Skin epidermis (tissue), 12 donors: ENCODE measurements at regions not wholly inside any gene's neighbourhood (a gene's known extent, or its start where the extent isn't known, plus 50 kb on each side); places are given as distances from the start of the nearest gene placed in this dataset.
"Not testable (repeated sequence)": the region's sequence is repeated elsewhere in the genome, so short reads cannot be mapped to it uniquely, and the experiment has no call there.

ENCODE experiments used
- H3K27ac ChIP-seq, 21 experiments: fragments of 200-600 bp; sonication (generic) in 11 of 21; one replicate each; pipeline ENCODE4 v1.5.0; 2020; ENCODE audit warnings: mild to moderate bottlenecking in 3 of 21, inconsistent platforms in 2 of 21, moderate library complexity in 2 of 21
- H3K4me3 ChIP-seq, 7 experiments: fragments of 200-600 bp; sonication (generic) in 2 of 7; one replicate each; pipeline ENCODE4 v1.5.0; 2020; ENCODE audit warnings: inconsistent platforms in 2 of 7, mild to moderate bottlenecking in 2 of 7, moderate library complexity in 1 of 7

GRCh38 chr2:237210297-237210696 lies 124.6 kb downstream of the COPS8 start:
- H3K4me3 ChIP-seq = no peak overlapping the region
- peak overlapping the region in 14 of 21 experiments; percentile 28 to 91 (median 75) for H3K27ac ChIP-seq

GRCh38 chr2:237210763-237211162 lies 125.1 kb downstream of the COPS8 start:
- peak overlapping the region in 14 of 21 experiments; percentile 28 to 91 (median 75) for H3K27ac ChIP-seq
- H3K4me3 ChIP-seq = no peak overlapping the region

GRCh38 chr2:237212356-237213279 lies 126.9 kb downstream of the COPS8 start:
- H3K4me3 ChIP-seq = not testable (repeated sequence)
- peak overlapping the region in 10 of 21 experiments; percentile 10 to 83 (median 55) for H3K27ac ChIP-seq

- Histone ChIP-seq H3K4me3 (no peak overlapping the region), H3K27ac (peak overlapping the region in 17 of 21 experiments; percentile 5 to 83 (median 49))
Observed at GRCh38 chr2:237213315-237214022, 127.8 kb downstream of the COPS8 start.

GRCh38 chr2:237214030-237214675 lies 128.5 kb downstream of the COPS8 start:
- H3K4me3 ChIP-seq = no peak overlapping the region
- H3K27ac ChIP-seq = peak overlapping the region in 15 of 21 experiments; percentile 5 to 83 (median 49)

- peak overlapping the region in 4 of 21 experiments; percentile 42 to 78 (median 48) for H3K27ac ChIP-seq
- H3K4me3 ChIP-seq = no peak overlapping the region
Observed at GRCh38 chr2:237214963-237215362, 129.3 kb downstream of the COPS8 start.

- Histone ChIP-seq H3K4me3 (no peak overlapping the region), H3K27ac (peak overlapping the region in 20 of 21 experiments; percentile 11 to 92 (median 70))
Observed at GRCh38 chr2:237217995-237218616, 132.4 kb downstream of the COPS8 start.

- Histone ChIP-seq H3K4me3 (no peak overlapping the region), H3K27ac (peak overlapping the region in 13 of 21 experiments; percentile 0 to 92 (median 72))
Observed at GRCh38 chr2:237218756-237219155, 133.1 kb downstream of the COPS8 start.

GRCh38 chr2:237219826-237220225 lies 134.1 kb downstream of the COPS8 start:
- Histone ChIP-seq H3K4me3 (no peak overlapping the region), H3K27ac (peak overlapping the region in 12 of 21 experiments; percentile 0 to 92 (median 47))

GRCh38 chr2:237221443-237221842 lies 135.8 kb downstream of the COPS8 start:
- Histone ChIP-seq H3K4me3 (no peak overlapping the region), H3K27ac (peak overlapping the region in 20 of 21 experiments; percentile 8 to 92 (median 68))

- no peak overlapping the region for H3K4me3 ChIP-seq
- H3K27ac ChIP-seq = peak overlapping the region in 16 of 21 experiments; percentile 8 to 92 (median 70)
Observed at GRCh38 chr2:237222178-237222577, 136.5 kb downstream of the COPS8 start.

- H3K27ac ChIP-seq = peak overlapping the region in 11 of 21 experiments; percentile 8 to 92 (median 54)
- H3K4me3 ChIP-seq = no peak overlapping the region
Observed at GRCh38 chr2:237222601-237223041, 136.9 kb downstream of the COPS8 start.

GRCh38 chr2:237223201-237223861 lies 137.6 kb downstream of the COPS8 start:
- Histone ChIP-seq H3K4me3 (no peak overlapping the region), H3K27ac (peak overlapping the region in 15 of 21 experiments; percentile 31 to 92 (median 74))

- Histone ChIP-seq H3K27ac (peak overlapping the region in 11 of 21 experiments; percentile 13 to 85 (median 43)), H3K4me3 (no peak overlapping the region)
Observed at GRCh38 chr2:237227190-237227589, 141.5 kb downstream of the COPS8 start.

GRCh38 chr2:237227592-237228280 lies 142.0 kb downstream of the COPS8 start:
- H3K4me3 ChIP-seq = no peak overlapping the region
- H3K27ac ChIP-seq = peak overlapping the region in 17 of 21 experiments; percentile 11 to 85 (median 49)

- H3K27ac ChIP-seq = peak overlapping the region in 17 of 21 experiments; percentile 6 to 85 (median 47)
- no peak overlapping the region for H3K4me3 ChIP-seq
Observed at GRCh38 chr2:237228281-237228625, 142.6 kb downstream of the COPS8 start.

- H3K4me3 ChIP-seq = no peak overlapping the region
Observed at GRCh38 chr2:237229905-237230304, 144.2 kb downstream of the COPS8 start.

GRCh38 chr2:237230355-237230754 lies 144.7 kb downstream of the COPS8 start:
- peak overlapping the region in 9 of 21 experiments; percentile 25 to 77 (median 55) for H3K27ac ChIP-seq
- no peak overlapping the region for H3K4me3 ChIP-seq

More at GRCh38 chr2:237229905-237230304, 144.2 kb downstream of the COPS8 start:
- peak overlapping the region in 3 of 21 experiments; percentile 30 to 71 (median 37) for H3K27ac ChIP-seq
